ENCODE measurements at regions not wholly inside any gene's neighbourhood (a gene's known extent, or its start where the extent isn't known, plus 50 kb on each side); places are given as distances from the start of the nearest gene placed in this dataset.
"Not testable (repeated sequence)": the region's sequence is repeated elsewhere in the genome, so short reads cannot be mapped to it uniquely, and the experiment has no call there.

GRCh38 chr7:66503551-66504031 is 125.1 kb upstream of the KCTD7 start:
- no peak for DNase-seq (ENCODE audit: low spot score)

- DNase-seq (ENCODE audit: low spot score), result no peak
Measured at GRCh38 chr7:66504131-66504530, 124.5 kb upstream of the KCTD7 start.

- DNase-seq (ENCODE audit: low spot score), result peak; percentile 10
Measured at GRCh38 chr7:66505009-66505408, 123.7 kb upstream of the KCTD7 start.

GRCh38 chr7:66505531-66506451 is 122.9 kb upstream of the KCTD7 start:
- peak; percentile 40 for DNase-seq (ENCODE audit: low spot score)

GRCh38 chr7:66506703-66507102 is 122.0 kb upstream of the KCTD7 start:
- DNase-seq (ENCODE audit: low spot score), result not testable (repeated sequence)

- no peak for DNase-seq (ENCODE audit: low spot score)
Measured at GRCh38 chr7:66507764-66508296, 120.9 kb upstream of the KCTD7 start.

GRCh38 chr7:66508431-66508830 is 120.2 kb upstream of the KCTD7 start:
- no peak for DNase-seq (ENCODE audit: low spot score)

- DNase-seq (ENCODE audit: low spot score), result no peak
Measured at GRCh38 chr7:66514050-66514449, 114.6 kb upstream of the KCTD7 start.

GRCh38 chr7:66517212-66517909 is 111.3 kb upstream of the KCTD7 start:
- DNase-seq (ENCODE audit: low spot score), result no peak

GRCh38 chr7:66518151-66518691 is 110.5 kb upstream of the KCTD7 start:
- DNase-seq (ENCODE audit: low spot score), result no peak

GRCh38 chr7:66521675-66522074 is 107.0 kb upstream of the KCTD7 start:
- DNase-seq (ENCODE audit: low spot score), result no peak

GRCh38 chr7:66522518-66522917 is 106.2 kb upstream of the KCTD7 start:
- no peak for DNase-seq (ENCODE audit: low spot score)

GRCh38 chr7:66523409-66523808 is 105.3 kb upstream of the KCTD7 start:
- no peak for DNase-seq (ENCODE audit: low spot score)

- no peak for DNase-seq (ENCODE audit: low spot score)
Measured at GRCh38 chr7:66524738-66525137, 103.9 kb upstream of the KCTD7 start.

- not testable (repeated sequence) for DNase-seq (ENCODE audit: low spot score)
Measured at GRCh38 chr7:66526782-66527181, 101.9 kb upstream of the KCTD7 start.

- DNase-seq (ENCODE audit: low spot score), result no peak
Measured at GRCh38 chr7:66528652-66529051, 100.0 kb upstream of the KCTD7 start.

- no peak for DNase-seq (ENCODE audit: low spot score)
Measured at GRCh38 chr7:66529883-66530610, 98.6 kb upstream of the KCTD7 start.

- DNase-seq (ENCODE audit: low spot score), result no peak
Measured at GRCh38 chr7:66535414-66536329, 93.0 kb upstream of the KCTD7 start.

- DNase-seq (ENCODE audit: low spot score), result no peak
Measured at GRCh38 chr7:66537380-66537779, 91.3 kb upstream of the KCTD7 start.

GRCh38 chr7:66537876-66538275 is 90.8 kb upstream of the KCTD7 start:
- peak; percentile 5 for DNase-seq (ENCODE audit: low spot score)

- DNase-seq (ENCODE audit: low spot score), result no peak
Measured at GRCh38 chr7:66539264-66539623, 89.4 kb upstream of the KCTD7 start.
